HG02884 (cell line): ENCODE measurements at regions not wholly inside any gene's neighbourhood (a gene's known extent, or its start where the extent isn't known, plus 50 kb on each side); places are given as distances from the start of the nearest gene placed in this dataset.

Experiments
- ATAC-seq: cut with Tn5 transposase; IDR thresholded peaks from one replicate; pipeline ENCODE4 v1.9.1; 2021; ENCODE audit warnings: mild to moderate bottlenecking, moderate library complexity; ENCODE audit not compliant: unreplicated experiment

- no peak for ATAC-seq
These were observed 374.7 kb upstream of the ERCC4 start for GRCh38 chr16:13545271-13545670.

- no peak for ATAC-seq
These were observed 369.7 kb upstream of the ERCC4 start for GRCh38 chr16:13550254-13550653.

- ATAC-seq: no peak
These were observed 367.6 kb upstream of the ERCC4 start for GRCh38 chr16:13552062-13552959.

- no peak for ATAC-seq
These were observed 367.0 kb upstream of the ERCC4 start for GRCh38 chr16:13552960-13553257.

DNA sequence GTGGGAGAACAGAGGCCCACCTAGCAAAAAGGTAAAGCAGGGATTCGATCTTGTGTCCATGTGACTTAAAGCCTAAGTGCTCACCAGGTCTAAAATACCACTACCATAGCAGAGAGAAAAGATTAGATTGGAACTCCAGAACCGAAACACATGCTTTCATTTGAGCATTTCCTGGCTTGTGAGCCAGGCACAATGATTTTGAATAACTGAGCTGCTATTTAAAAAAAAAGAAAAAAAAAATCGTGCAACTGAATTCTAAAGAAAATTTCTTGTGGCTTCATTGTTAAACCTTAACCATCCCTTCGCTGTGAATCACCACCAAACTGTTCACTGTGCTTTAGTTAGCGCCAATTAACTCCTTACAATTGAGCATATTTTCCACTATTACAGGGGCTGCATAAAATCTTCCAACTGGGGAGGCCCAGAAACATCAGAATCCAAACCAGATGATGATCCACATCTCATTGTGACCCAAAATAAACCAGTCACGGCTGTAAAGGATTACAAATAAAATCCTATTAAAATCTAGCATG, 366.4 kb upstream of the ERCC4 start:
- ATAC-seq: no peak

- no peak for ATAC-seq
These were observed 365.9 kb upstream of the ERCC4 start for GRCh38 chr16:13554005-13554404.

GRCh38 chr16:13554643-13555042, 365.3 kb upstream of the ERCC4 start:
- ATAC-seq: no peak

DNA sequence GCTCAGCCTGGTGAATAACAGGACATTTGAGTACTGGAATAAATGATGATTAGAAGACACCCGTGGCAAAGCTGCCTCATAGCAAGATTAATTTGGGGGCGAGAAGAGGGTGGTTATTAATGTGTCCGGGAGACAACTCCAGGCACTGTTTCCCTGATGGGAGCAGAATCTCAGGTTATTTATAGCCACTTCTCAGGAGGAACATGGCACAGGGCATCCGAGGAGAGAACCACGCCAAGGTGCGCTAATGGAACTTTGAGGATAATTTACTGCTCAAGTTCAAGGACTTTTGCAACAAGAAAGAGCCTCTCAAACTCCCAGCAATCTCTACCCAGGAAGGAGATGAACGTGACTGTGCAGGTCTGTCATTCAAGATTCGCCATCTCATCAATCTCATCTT, 362.5 kb upstream of the ERCC4 start:
- no peak for ATAC-seq

DNA sequence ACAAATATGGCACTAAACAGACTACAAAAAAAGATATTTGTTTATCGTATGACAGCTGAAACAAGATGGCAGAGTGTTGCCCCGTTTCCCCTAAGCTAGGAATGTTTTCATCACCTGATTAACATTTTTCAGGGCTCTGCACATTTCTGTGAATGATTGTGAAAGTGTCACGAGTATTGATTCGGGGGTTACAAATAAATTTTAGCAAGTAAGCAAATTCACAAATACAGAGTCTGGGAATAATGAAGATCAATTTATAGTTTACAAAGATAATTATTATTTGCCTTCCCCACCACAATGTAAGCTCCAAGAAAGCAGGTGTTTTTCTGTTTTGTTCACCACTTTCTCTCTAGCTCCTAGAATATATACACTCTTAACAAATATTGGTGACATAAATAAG, 361.2 kb upstream of the ERCC4 start:
- ATAC-seq: no peak

- ATAC-seq: no peak
These were observed 360.3 kb upstream of the ERCC4 start for GRCh38 chr16:13559624-13560023.

- no peak for ATAC-seq
These were observed 359.8 kb upstream of the ERCC4 start for GRCh38 chr16:13560151-13560550.

DNA sequence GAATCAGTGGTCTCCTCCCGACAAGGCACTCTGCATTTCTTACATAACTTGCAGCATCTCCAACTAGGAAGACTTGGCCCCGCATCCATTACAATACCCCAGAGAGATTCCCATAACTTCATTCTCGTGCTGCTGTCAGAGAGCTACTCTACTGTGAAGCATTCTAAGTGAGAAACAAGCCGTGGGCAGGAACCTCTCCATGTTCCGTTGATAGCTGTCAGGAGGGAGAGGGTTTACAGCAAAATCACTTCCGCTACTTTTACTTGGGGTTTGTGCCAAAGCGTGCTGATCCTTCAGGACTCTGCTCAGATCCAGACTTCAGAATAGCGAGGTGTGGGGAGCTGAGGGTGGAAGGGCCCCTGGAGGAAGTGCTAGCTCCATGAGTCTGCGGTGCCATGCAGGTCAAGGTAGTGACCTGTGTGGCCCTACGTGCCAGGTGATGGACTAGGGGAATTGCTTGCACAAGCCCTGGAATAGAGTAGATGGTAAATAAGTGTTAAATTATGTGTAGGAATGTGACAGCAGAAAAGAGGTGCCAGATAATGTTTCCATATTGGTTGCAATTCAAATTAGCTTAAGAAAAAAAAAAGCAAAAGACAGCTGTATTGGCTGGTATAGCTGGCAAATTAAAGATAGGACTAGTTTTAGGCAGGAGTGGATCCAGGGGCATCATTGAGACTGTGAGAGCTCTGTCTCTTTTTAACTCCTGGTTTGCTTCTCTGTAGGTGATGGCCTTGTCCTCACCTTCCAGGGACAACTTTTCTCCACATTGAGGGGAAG, 358.5 kb upstream of the ERCC4 start:
- ATAC-seq: no peak

DNA sequence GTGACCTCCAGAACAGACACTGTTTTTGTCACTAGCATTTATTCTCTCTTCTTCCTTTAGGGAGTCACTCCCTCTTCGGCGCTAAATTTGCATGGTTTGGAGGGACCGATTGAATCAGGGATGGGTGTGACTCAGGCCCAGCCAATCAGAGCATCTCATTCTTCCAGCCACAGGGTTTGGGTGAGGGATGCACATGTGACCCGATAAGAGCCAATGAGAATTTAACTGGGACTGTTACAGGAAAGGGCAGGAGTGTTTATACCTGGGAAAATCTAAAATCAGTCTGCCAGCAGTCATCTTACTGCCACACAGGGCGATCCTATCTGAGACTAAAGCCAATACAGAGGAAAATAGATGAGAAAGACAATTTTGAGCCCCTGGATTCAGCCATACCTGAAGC, 351.2 kb upstream of the ERCC4 start:
- no peak for ATAC-seq

DNA sequence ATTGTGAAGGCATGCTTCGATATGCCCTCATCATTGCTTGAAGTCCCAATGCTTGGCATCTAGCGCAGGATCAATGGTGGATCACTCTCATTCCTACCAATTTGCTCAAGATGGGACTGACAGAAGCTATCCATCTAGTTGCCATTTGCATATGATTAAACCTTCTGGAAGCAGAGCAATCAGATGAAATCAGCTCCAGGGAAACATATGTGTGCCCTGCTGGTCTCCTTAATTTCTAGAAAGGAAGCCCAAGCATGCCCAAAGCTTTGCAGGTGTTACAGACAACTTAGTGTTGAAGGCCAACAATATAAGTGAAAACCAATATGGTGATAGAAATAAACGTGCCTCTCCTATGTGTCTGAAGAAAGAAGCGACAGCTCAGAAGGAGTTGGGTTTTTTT, 350.0 kb upstream of the ERCC4 start:
- ATAC-seq: no peak

DNA sequence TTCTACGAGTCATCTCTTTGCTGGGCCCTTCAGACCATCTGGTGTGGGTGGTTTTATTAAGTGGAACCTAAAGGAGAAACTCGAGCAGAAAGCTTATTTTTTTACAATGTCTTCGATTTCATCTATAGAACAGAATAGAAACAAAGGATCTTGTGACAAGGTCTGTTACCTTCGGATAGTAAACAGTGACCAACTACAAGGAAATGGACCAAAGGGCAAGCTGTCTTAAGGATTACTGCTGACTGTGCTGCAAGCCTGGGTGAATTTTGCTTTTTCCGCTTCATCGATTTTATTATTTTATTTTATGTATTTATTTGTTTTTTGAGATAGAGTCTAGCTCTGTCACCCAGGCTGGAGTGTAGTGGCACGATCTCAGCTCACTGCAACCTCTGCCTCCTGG, 348.9 kb upstream of the ERCC4 start:
- ATAC-seq: no peak

- no peak for ATAC-seq
These were observed 346.1 kb upstream of the ERCC4 start for GRCh38 chr16:13573903-13574302.

- ATAC-seq: no peak
These were observed 333.9 kb upstream of the ERCC4 start for GRCh38 chr16:13586051-13586450.

DNA sequence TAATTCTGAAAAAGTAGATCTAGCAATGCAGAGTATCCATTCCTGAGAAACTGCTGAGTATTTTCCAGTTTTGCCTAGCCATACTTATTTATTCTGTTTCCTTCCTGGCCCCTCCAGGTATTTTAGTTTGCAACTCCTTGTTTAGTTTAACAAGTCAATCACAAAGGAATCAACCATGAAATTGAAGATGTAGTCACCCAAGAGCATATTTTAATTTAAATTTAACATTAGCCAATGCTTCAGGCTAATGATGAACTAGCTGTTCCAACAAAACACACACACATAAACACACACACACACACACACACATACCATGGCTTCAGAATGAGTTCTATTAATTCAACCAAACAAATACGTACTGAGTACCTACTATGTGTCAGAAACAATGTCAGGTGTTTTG, 332.8 kb upstream of the ERCC4 start:
- ATAC-seq: no peak

DNA sequence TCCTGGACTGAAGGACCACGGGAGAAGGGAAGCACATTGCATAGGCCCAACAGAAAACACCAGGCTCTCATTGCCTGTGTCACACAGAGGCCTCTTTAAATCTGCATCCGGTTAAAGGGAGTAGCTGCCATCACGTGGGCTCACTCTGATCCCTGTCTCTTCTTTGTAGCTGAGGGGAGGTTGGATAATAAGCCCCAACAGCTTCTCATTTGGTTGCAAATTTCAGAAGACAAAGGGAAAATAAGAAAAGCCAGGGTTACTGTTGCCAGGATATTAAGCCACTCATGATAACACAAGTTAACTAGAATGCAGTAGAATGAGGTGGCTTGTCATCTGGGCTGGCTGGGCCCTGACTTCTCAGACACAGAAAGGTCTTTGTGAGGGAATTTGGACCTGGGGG, 325.1 kb upstream of the ERCC4 start:
- ATAC-seq: no peak

DNA sequence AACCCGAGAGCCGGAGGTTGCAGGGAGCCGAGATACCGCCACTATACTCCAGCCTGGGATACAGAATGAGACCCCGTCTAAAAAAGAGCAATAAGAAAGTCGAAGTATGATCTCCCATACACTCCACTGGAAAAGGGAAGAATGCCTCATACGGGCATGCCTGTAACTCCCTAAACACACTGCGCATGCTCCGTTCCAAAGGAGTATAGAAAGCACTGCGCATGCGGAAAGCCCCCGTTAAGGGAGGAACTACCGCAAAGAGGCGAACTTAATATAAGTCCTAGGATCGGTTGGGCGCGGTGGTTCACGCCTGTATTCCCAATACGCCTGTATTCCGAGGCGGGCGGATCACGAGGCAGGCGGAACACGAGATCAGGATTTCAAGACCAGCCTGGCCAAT, 313.1 kb upstream of the ERCC4 start:
- ATAC-seq: no peak

GRCh38 chr16:13607289-13607688, 312.7 kb upstream of the ERCC4 start:
- no peak for ATAC-seq

GRCh38 chr16:13611596-13611995, 308.4 kb upstream of the ERCC4 start:
- no peak for ATAC-seq
